ENCODE measurements at regions not wholly inside any gene's neighbourhood (a gene's known extent, or its start where the extent isn't known, plus 50 kb on each side); places are given as distances from the start of the nearest gene placed in this dataset.

DNA sequence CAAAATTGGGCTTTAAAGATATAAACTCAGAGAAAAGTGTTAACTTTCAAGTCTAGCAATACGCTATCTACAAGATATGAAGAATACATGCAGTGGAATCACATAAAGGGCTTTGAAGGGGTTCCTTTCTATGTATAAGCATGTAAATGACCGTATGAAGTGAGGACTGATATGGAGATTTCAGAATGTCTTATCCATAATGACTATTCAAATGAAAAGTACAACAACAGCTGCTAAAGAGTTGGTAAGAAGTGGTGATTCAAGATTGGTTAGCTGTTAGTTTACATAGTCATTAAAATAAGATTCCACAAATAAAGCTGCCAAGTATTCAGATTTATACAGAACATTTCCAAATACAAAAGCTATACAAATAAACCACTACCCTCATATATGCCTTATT lies 153.4 kb upstream of the STARD13 start:
- TF ChIP-seq, protein P1, sequence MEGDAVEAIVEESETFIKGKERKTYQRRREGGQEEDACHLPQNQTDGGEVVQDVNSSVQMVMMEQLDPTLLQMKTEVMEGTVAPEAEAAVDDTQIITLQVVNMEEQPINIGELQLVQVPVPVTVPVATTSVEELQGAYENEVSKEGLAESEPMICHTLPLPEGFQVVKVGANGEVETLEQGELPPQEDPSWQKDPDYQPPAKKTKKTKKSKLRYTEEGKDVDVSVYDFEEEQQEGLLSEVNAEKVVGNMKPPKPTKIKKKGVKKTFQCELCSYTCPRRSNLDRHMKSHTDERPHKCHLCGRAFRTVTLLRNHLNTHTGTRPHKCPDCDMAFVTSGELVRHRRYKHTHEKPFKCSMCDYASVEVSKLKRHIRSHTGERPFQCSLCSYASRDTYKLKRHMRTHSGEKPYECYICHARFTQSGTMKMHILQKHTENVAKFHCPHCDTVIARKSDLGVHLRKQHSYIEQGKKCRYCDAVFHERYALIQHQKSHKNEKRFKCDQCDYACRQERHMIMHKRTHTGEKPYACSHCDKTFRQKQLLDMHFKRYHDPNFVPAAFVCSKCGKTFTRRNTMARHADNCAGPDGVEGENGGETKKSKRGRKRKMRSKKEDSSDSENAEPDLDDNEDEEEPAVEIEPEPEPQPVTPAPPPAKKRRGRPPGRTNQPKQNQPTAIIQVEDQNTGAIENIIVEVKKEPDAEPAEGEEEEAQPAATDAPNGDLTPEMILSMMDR (IDR thresholded peaks at IDR 0.05) = no peak
- TF ChIP-seq EP300 (IDR thresholded peaks at IDR 0.05) = no peak
